ENCODE measurements at regions not wholly inside any gene's neighbourhood (a gene's known extent, or its start where the extent isn't known, plus 50 kb on each side); places are given as distances from the start of the nearest gene placed in this dataset.

- DNase-seq: no peak
Observed at GRCh38 chr2:41062336-41062735, 610.4 kb upstream of the SLC8A1 start.

GRCh38 chr2:41066168-41066567 is 614.3 kb upstream of the SLC8A1 start:
- DNase-seq: no peak

GRCh38 chr2:41068740-41069139 is 616.9 kb upstream of the SLC8A1 start:
- DNase-seq: no peak

GRCh38 chr2:41078341-41078740 is 626.5 kb upstream of the SLC8A1 start:
- no peak for DNase-seq

GRCh38 chr2:41079011-41079410 is 627.1 kb upstream of the SLC8A1 start:
- no peak for DNase-seq

- DNase-seq: no peak
Observed at GRCh38 chr2:41084321-41084720, 632.4 kb upstream of the SLC8A1 start.

- no peak for DNase-seq
Observed at GRCh38 chr2:41087946-41088345, 636.1 kb upstream of the SLC8A1 start.

GRCh38 chr2:41101281-41101680 is 649.4 kb upstream of the SLC8A1 start:
- DNase-seq: no peak

- DNase-seq: no peak
Observed at GRCh38 chr2:41109744-41110143, 657.9 kb upstream of the SLC8A1 start.

GRCh38 chr2:41111836-41112627 is 660.1 kb upstream of the SLC8A1 start:
- DNase-seq: no peak

GRCh38 chr2:41116106-41116797 is 664.4 kb upstream of the SLC8A1 start:
- DNase-seq: no peak

GRCh38 chr2:41119489-41119888 is 667.6 kb upstream of the SLC8A1 start:
- no peak for DNase-seq

GRCh38 chr2:41123341-41123740 is 671.5 kb upstream of the SLC8A1 start:
- no peak for DNase-seq

GRCh38 chr2:41127351-41127750 is 675.5 kb upstream of the SLC8A1 start:
- no peak for DNase-seq

GRCh38 chr2:41129988-41130387 is 678.1 kb upstream of the SLC8A1 start:
- DNase-seq: no peak

- no peak for DNase-seq
Observed at GRCh38 chr2:41137031-41137430, 685.1 kb upstream of the SLC8A1 start.

- no peak for DNase-seq
Observed at GRCh38 chr2:41141146-41141791, 689.4 kb upstream of the SLC8A1 start.

GRCh38 chr2:41142478-41142877 is 690.6 kb upstream of the SLC8A1 start:
- DNase-seq: no peak

GRCh38 chr2:41145066-41145465 is 693.2 kb upstream of the SLC8A1 start:
- no peak for DNase-seq

- no peak for DNase-seq
Observed at GRCh38 chr2:41149054-41149453, 697.2 kb upstream of the SLC8A1 start.

- no peak for DNase-seq
Observed at GRCh38 chr2:41151746-41152145, 699.9 kb upstream of the SLC8A1 start.

- no peak for DNase-seq
Observed at GRCh38 chr2:41152318-41152717, 700.4 kb upstream of the SLC8A1 start.

- no peak for DNase-seq
Observed at GRCh38 chr2:41160439-41160838, 708.5 kb upstream of the SLC8A1 start.
